H1 (cell line): ENCODE measurements at regions not wholly inside any gene's neighbourhood (a gene's known extent, or its start where the extent isn't known, plus 50 kb on each side); places are given as distances from the start of the nearest gene placed in this dataset.

Experiments used
- CTCF ChIA-PET: fragments of 300-600 bp; sonication (Branson Sonifier 250); formaldehyde crosslinking; loops from one replicate; lab custom pipeline; 2021; ENCODE audit not compliant: partially characterized antibody; lab: Charles Lee
- POLR2A ChIA-PET: fragments of 300-600 bp; sonication (Branson Sonifier 250); formaldehyde crosslinking; loops from one replicate; lab custom pipeline; 2021; ENCODE audit warnings: inconsistent platforms; ENCODE audit not compliant: partially characterized antibody; lab: Charles Lee
- DNase-seq, 2 experiments: peaks; one replicate each; pipeline versions ENCODE4 v3.0.0 to v3.0.0-alpha.2; 2010 to 2022; ENCODE audit warnings: low spot score in 2 of 2, low read depth in 1 of 2, mixed read lengths in 1 of 2
- FAIRE-seq: peaks from 2 replicates; lab custom pipeline; 2011; peaks lifted over from hg19 to GRCh38; lab: Jason Lieb, UNC
- H2AFZ ChIP-seq: 2 replicates; pipeline ENCODE4 v1.8.1; 2012; ENCODE audit warnings: low read length, inconsistent platforms
- H2AK5ac ChIP-seq: 2 replicates; pipeline ENCODE4 v1.6.1; 2013; ENCODE audit warnings: low read depth, low read length
- H2BK120ac ChIP-seq: replicated peaks from 2 replicates; pipeline ENCODE3; 2013; ENCODE audit warnings: low read depth, low read length, inconsistent platforms
- H2BK12ac ChIP-seq: 2 replicates; pipeline ENCODE4 v1.6.1; 2013; ENCODE audit warnings: low read depth, low read length
- H2BK15ac ChIP-seq: 2 replicates; pipeline ENCODE4 v1.6.1; 2013; ENCODE audit warnings: low read length
- H2BK20ac ChIP-seq: 2 replicates; pipeline ENCODE4 v1.6.1; 2013; ENCODE audit warnings: low read length
- H2BK5ac ChIP-seq: 2 replicates; pipeline ENCODE4 v1.6.1; 2013; ENCODE audit warnings: low read depth, low read length
- H3K14ac ChIP-seq: 2 replicates; pipeline ENCODE4 v1.6.1; 2013; ENCODE audit warnings: inconsistent platforms; ENCODE audit not compliant: insufficient read length
- H3K18ac ChIP-seq: 2 replicates; pipeline ENCODE4 v1.6.1; 2013; ENCODE audit warnings: low read length; ENCODE audit errors: extremely low read depth
- H3K23ac ChIP-seq: 2 replicates; pipeline ENCODE4 v1.6.1; 2013; ENCODE audit warnings: inconsistent platforms; ENCODE audit not compliant: insufficient read length
- H3K23me2 ChIP-seq: 2 replicates; pipeline ENCODE4 v1.6.1; 2013; ENCODE audit warnings: low read depth, low read length
- H3K27ac ChIP-seq: 2 replicates; pipeline ENCODE4 v1.6.1; 2011; ENCODE audit warnings: low read depth, low read length, inconsistent platforms
- H3K27me3 ChIP-seq, 4 experiments: replicated peaks in 1 of 4; 1 replicate in 1 of 4; 2 replicates in 3 of 4; pipeline versions ENCODE4 v1.6.1 to v1.8.1; 2011 to 2013; ENCODE audit warnings: low read length in 3 of 4, mild to moderate bottlenecking in 3 of 4, inconsistent platforms in 2 of 4, mixed read lengths in 2 of 4, moderate library complexity in 1 of 4; ENCODE audit not compliant: control insufficient read depth in 3 of 4, insufficient read depth in 3 of 4; ENCODE audit errors: extremely low read depth in 1 of 4
- H3K36me3 ChIP-seq, 4 experiments: 2 replicates each; pipeline versions ENCODE4 v1.6.1 to v1.8.1; 2011 to 2013; ENCODE audit warnings: mild to moderate bottlenecking in 4 of 4, low read length in 3 of 4, moderate library complexity in 2 of 4, control low read depth in 1 of 4, inconsistent platforms in 1 of 4; ENCODE audit not compliant: insufficient read depth in 4 of 4, control insufficient read depth in 2 of 4
- H3K4ac ChIP-seq: replicated peaks from 2 replicates; pipeline ENCODE3; 2013; ENCODE audit warnings: low read length, low read depth, mixed read lengths, inconsistent platforms; ENCODE audit not compliant: insufficient read length
- H3K4me1 ChIP-seq, 4 experiments: replicated peaks in 1 of 4; 1 replicate in 1 of 4; 2 replicates in 3 of 4; pipeline versions ENCODE4 v1.6.1 to v1.8.1; 2011 to 2013; ENCODE audit warnings: low read length in 3 of 4, inconsistent platforms in 2 of 4, mixed read lengths in 1 of 4; ENCODE audit not compliant: insufficient read depth in 4 of 4, control insufficient read depth in 3 of 4
- H3K4me2 ChIP-seq, 2 experiments: 2 replicates each; pipeline versions ENCODE4 v1.6.1 to v1.8.1; 2011 to 2013; ENCODE audit warnings: low read depth in 2 of 2, low read length in 2 of 2, control low read depth in 1 of 2, inconsistent platforms in 1 of 2, mild to moderate bottlenecking in 1 of 2; ENCODE audit not compliant: insufficient read depth in 1 of 2
- H3K4me3 ChIP-seq, 4 experiments: fragments of 200-600, 300-600 bp in 1 of 4; sonication (generic), shearing (Covaris generic), sonication (Bioruptor Twin) in 1 of 4; 2 replicates each; pipeline versions ENCODE4 v1.5.1 to v1.8.1; 2011 to 2016; ENCODE audit warnings: low read length in 4 of 4, low read depth in 3 of 4, control low read depth in 2 of 4, inconsistent platforms in 2 of 4, mild to moderate bottlenecking in 2 of 4, mixed read lengths in 1 of 4, moderate library complexity in 1 of 4; ENCODE audit not compliant: insufficient read depth in 2 of 4; ENCODE audit errors: extremely low read depth in 1 of 4
- H3K56ac ChIP-seq: replicated peaks from 2 replicates; pipeline ENCODE3; 2013; ENCODE audit warnings: low read depth, mild to moderate bottlenecking, mixed read lengths, low read length, inconsistent platforms; ENCODE audit not compliant: insufficient read length
- H3K79me1 ChIP-seq: 2 replicates; pipeline ENCODE4 v1.6.1; 2013; ENCODE audit warnings: low read depth, low read length, control low read depth
- H3K79me2 ChIP-seq, 2 experiments: 2 replicates each; pipeline versions ENCODE4 v1.6.1 to v1.8.1; 2012 to 2013; ENCODE audit warnings: low read length in 2 of 2, mild to moderate bottlenecking in 2 of 2, inconsistent platforms in 1 of 2; ENCODE audit not compliant: insufficient read depth in 2 of 2, control insufficient read depth in 1 of 2
- H3K9ac ChIP-seq, 4 experiments: replicated peaks in 1 of 4; 1 replicate in 1 of 4; 2 replicates in 3 of 4; pipeline versions ENCODE4 v1.6.1 to v1.8.1; 2011 to 2013; ENCODE audit warnings: low read depth in 3 of 4, low read length in 3 of 4, control low read depth in 2 of 4, mild to moderate bottlenecking in 2 of 4, moderate library complexity in 2 of 4, inconsistent platforms in 1 of 4; ENCODE audit errors: extremely low read depth in 1 of 4
- H3K9me3 ChIP-seq, 2 experiments: 2 replicates each; pipeline versions ENCODE4 v1.6.1 to v1.8.1; 2012 to 2013; ENCODE audit warnings: mild to moderate bottlenecking in 2 of 2, moderate library complexity in 2 of 2, control low read depth in 1 of 2, inconsistent platforms in 1 of 2, low read depth in 1 of 2, low read length in 1 of 2, mixed read lengths in 1 of 2; ENCODE audit not compliant: insufficient read depth in 2 of 2
- H4K20me1 ChIP-seq, 2 experiments: replicated peaks in 1 of 2; 2 replicates each; pipeline versions ENCODE3 to v1.8.1; 2011 to 2013; ENCODE audit warnings: inconsistent platforms in 2 of 2, low read length in 2 of 2, mild to moderate bottlenecking in 1 of 2; ENCODE audit not compliant: insufficient read depth in 2 of 2, control insufficient read depth in 1 of 2
- H4K5ac ChIP-seq: 2 replicates; pipeline ENCODE4 v1.6.1; 2013; ENCODE audit warnings: low read length, low read depth, mixed read lengths, inconsistent platforms; ENCODE audit not compliant: insufficient read length
- H4K8ac ChIP-seq: 2 replicates; pipeline ENCODE4 v1.8.0; 2013; ENCODE audit warnings: mild to moderate bottlenecking, moderate library complexity, low read length, inconsistent platforms; ENCODE audit not compliant: insufficient read depth; ENCODE audit errors: extremely low read depth
- H4K91ac ChIP-seq: replicated peaks from 2 replicates; pipeline ENCODE3; 2013; ENCODE audit warnings: low read length, mixed read lengths, inconsistent platforms; ENCODE audit not compliant: insufficient read length
- USF2 ChIP-seq: IDR thresholded peaks from 2 replicates; pipeline ENCODE4 v1.6.1; 2011; ENCODE audit warnings: low read length, improper control_type of control experiment
- WGBS, 2 experiments: shearing (Covaris generic) in 1 of 2; methylation state at CpG; one replicate each; pipeline versions ENCODE4 v1.1.6 to v1.1.7; 2013 to 2015; ENCODE audit warnings: low lambda C conversion rate in 2 of 2, mixed read lengths in 2 of 2, inconsistent platforms in 1 of 2, low coverage in 1 of 2, missing lambda C conversion rate in 1 of 2; ENCODE audit not compliant: insufficient replicate concordance in 2 of 2, insufficient coverage in 1 of 2, insufficient read length in 1 of 2; ENCODE audit errors: extremely low coverage in 1 of 2, missing lambda C conversion rate in 1 of 2; 5-methylcytosine and 5-hydroxymethylcytosine counted together
- TF ChIP-seq, protein P1 (sequence below): IDR thresholded peaks from 2 replicates; pipeline ENCODE4 v1.6.1; 2012; ENCODE audit warnings: low read length, inconsistent platforms
- TF ChIP-seq, protein P2 (sequence below): IDR thresholded peaks from 2 replicates; pipeline ENCODE4 v1.6.1; 2012; ENCODE audit warnings: inconsistent platforms

DNA sequence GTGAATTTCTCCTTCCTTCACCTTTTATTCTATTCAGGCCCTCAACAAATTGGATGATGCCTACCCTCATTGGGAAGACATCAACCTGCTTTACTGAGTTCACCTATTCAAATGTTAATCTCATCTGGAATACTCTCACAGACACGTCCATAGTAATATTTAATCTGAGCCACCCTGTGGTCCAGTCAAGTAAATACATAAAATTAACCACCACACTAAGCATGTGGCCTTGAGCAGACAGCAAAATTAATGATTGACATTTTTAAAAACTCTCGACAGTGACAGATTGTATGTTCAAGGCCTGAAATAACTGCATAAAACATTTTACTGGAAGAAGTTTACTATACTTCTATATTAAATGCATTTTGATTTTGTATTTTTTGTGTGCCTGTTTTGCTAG is 540.6 kb upstream of the GCFC2 start:
- no peak overlapping the region for H2BK12ac ChIP-seq
- no peak overlapping the region for H4K5ac ChIP-seq
- H2BK15ac ChIP-seq: no peak overlapping the region
- no peak overlapping the region for H3K9ac ChIP-seq
- no peaks in the 10 kb centered on the region for H3K79me1 ChIP-seq
- ChIA-PET POLR2A (no interaction called here), CTCF (interaction anchor here (0.8 kb wide), 1 partner anchor 257 kb away, joined by 3 read pairs; no protein-coding TSS in a partner anchor)
- no peak overlapping the region for H3K18ac ChIP-seq
- no peak for DNase-seq
- H3K56ac ChIP-seq: no peak overlapping the region
- H3K9me3 ChIP-seq: no peaks in the 10 kb centered on the region
- TF ChIP-seq USF2: no peak
- TF ChIP-seq, protein P1, sequence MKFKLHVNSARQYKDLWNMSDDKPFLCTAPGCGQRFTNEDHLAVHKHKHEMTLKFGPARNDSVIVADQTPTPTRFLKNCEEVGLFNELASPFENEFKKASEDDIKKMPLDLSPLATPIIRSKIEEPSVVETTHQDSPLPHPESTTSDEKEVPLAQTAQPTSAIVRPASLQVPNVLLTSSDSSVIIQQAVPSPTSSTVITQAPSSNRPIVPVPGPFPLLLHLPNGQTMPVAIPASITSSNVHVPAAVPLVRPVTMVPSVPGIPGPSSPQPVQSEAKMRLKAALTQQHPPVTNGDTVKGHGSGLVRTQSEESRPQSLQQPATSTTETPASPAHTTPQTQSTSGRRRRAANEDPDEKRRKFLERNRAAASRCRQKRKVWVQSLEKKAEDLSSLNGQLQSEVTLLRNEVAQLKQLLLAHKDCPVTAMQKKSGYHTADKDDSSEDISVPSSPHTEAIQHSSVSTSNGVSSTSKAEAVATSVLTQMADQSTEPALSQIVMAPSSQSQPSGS: no peak
- TF ChIP-seq, protein P2, sequence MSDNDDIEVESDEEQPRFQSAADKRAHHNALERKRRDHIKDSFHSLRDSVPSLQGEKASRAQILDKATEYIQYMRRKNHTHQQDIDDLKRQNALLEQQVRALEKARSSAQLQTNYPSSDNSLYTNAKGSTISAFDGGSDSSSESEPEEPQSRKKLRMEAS: no peak
- no peak overlapping the region for H2AK5ac ChIP-seq
- no peaks in the 10 kb centered on the region for H3K79me2 ChIP-seq
- 77% methylated on average over 2 of the region's 2 CpGs; no CpG with 5 or more reads in 1 of the 2 experiments for WGBS, 2 experiments
- no peak overlapping the region for H3K4me3 ChIP-seq
- H3K14ac ChIP-seq: no peak overlapping the region
- H2BK120ac ChIP-seq: no peak overlapping the region
- no peaks in the 10 kb centered on the region; a peak in 1 of 7 replicates for H3K27me3 ChIP-seq
- no peak overlapping the region for H3K4me2 ChIP-seq
- H4K8ac ChIP-seq: no peak overlapping the region
- no peak overlapping the region for H3K23ac ChIP-seq
- H3K27ac ChIP-seq: no peak overlapping the region
- H4K20me1 ChIP-seq: no peaks in the 10 kb centered on the region
- H3K36me3 ChIP-seq: no peaks in the 10 kb centered on the region
- FAIRE-seq: no peak
- no peaks in the 10 kb centered on the region for H3K4me1 ChIP-seq
- no peak overlapping the region for H2BK5ac ChIP-seq
- H2AFZ ChIP-seq: no peak overlapping the region
- no peak overlapping the region for H4K91ac ChIP-seq
- H3K4ac ChIP-seq: no peak overlapping the region
- no peak overlapping the region for H2BK20ac ChIP-seq
- H3K23me2 ChIP-seq: no peaks in the 10 kb centered on the region
